Smooth muscle cell (in vitro differentiated cells): ENCODE measurements at regions not wholly inside any gene's neighbourhood (a gene's known extent, or its start where the extent isn't known, plus 50 kb on each side); places are given as distances from the start of the nearest gene placed in this dataset.

ENCODE experiments used
- DNase-seq: peaks from one replicate; lab custom pipeline; 2025; ENCODE audit not compliant: unreplicated experiment; lab: John Stamatoyannopoulos, UW
- H2AFZ ChIP-seq: fragments of 200-600 bp; sonication (generic); 2 replicates; pipeline ENCODE4 v1.6.0; 2016; ENCODE audit warnings: antibody characterized with exemption, low read depth, mild to moderate bottlenecking
- H3F3A ChIP-seq: fragments of 200-600 bp; sonication (generic); 2 replicates; pipeline ENCODE4 v1.6.0; 2017; ENCODE audit warnings: antibody characterized with exemption, low read depth
- H3K27ac ChIP-seq: fragments of 200-600 bp; sonication (generic); 2 replicates; pipeline ENCODE4 v1.5.1; 2016; ENCODE audit warnings: low read depth, mild to moderate bottlenecking
- H3K27me3 ChIP-seq: fragments of 200-600 bp; sonication (generic); 2 replicates; pipeline ENCODE4 v1.6.1; 2016; ENCODE audit warnings: low read depth, mild to moderate bottlenecking
- H3K36me3 ChIP-seq: fragments of 200-600 bp; sonication (generic); 2 replicates; pipeline ENCODE4 v1.5.1; 2016; ENCODE audit warnings: low read depth
- H3K4me1 ChIP-seq: fragments of 200-600 bp; sonication (generic); 2 replicates; pipeline ENCODE4 v1.5.1; 2016; ENCODE audit warnings: low read depth
- H3K4me2 ChIP-seq: fragments of 200-600 bp; sonication (generic); 2 replicates; pipeline ENCODE4 v1.6.0; 2016; ENCODE audit warnings: mild to moderate bottlenecking
- H3K4me3 ChIP-seq: fragments of 200-600 bp; sonication (generic); 2 replicates; pipeline ENCODE4 v1.5.1; 2016; ENCODE audit warnings: mild to moderate bottlenecking
- H3K79me2 ChIP-seq: fragments of 200-600 bp; sonication (generic); 2 replicates; pipeline ENCODE4 v1.6.0; 2016; ENCODE audit warnings: low read depth, mild to moderate bottlenecking
- H3K9ac ChIP-seq: fragments of 200-600 bp; sonication (generic); 2 replicates; pipeline ENCODE4 v1.6.0; 2016; ENCODE audit warnings: low read depth
- H3K9me3 ChIP-seq: fragments of 200-600 bp; sonication (generic); replicated peaks from 2 replicates; pipeline ENCODE4 v1.5.1; 2016; ENCODE audit warnings: low read depth
- H4K20me1 ChIP-seq: fragments of 200-600 bp; sonication (generic); 2 replicates; pipeline ENCODE4 v1.6.0; 2016; ENCODE audit warnings: low read depth
- CTCF ChIP-seq: fragments of 200-600 bp; sonication (generic); IDR thresholded peaks from 2 replicates; pipeline ENCODE4 v1.5.1; 2017; ENCODE audit warnings: borderline replicate concordance, mild to moderate bottlenecking, antibody characterized with exemption; ENCODE audit not compliant: insufficient read depth, poor library complexity, severe bottlenecking
- WGBS: methylation state at CpG from one replicate; pipeline ENCODE4 v1.1.7; 2016; ENCODE audit warnings: low lambda C conversion rate; 5-methylcytosine and 5-hydroxymethylcytosine counted together

GRCh38 chr2:134170700-134171099 is 83.2 kb upstream of the MGAT5 start:
- TF ChIP-seq CTCF: no peak

GRCh38 chr2:134173338-134174016 is 80.4 kb upstream of the MGAT5 start:
- 86% methylated on average over 14 of the region's 14 CpGs for WGBS

More at GRCh38 chr2:134170700-134171099, 83.2 kb upstream of the MGAT5 start:
- Histone ChIP-seq H3K27me3 (no peaks in the 10 kb centered on the region), H4K20me1 (peaks cover 99% of the 10 kb centered on the region), H3K4me1 (no peaks in the 10 kb centered on the region), H3K36me3 (no peaks in the 10 kb centered on the region), H3K9me3 (no peaks in the 10 kb centered on the region), H3K27ac (no peak overlapping the region), H3K79me2 (peaks cover 9% of the 10 kb centered on the region), H3F3A (no peaks in the 10 kb centered on the region), H2AFZ (no peak overlapping the region), H3K4me3 (no peak overlapping the region), H3K4me2 (no peak overlapping the region), H3K9ac (no peak overlapping the region)
- DNase-seq: no peak
- WGBS: 91% methylated on average over 3 of the region's 3 CpGs

GRCh38 chr2:134174711-134175110 is 79.2 kb upstream of the MGAT5 start:
- no peak overlapping the region for H3K27ac ChIP-seq
- no peak overlapping the region for H3K4me2 ChIP-seq
- 97% methylated on average over 5 of the region's 5 CpGs for WGBS
- H3K9ac ChIP-seq: no peak overlapping the region
- no peaks in the 10 kb centered on the region for H3K27me3 ChIP-seq
- H3K36me3 ChIP-seq: no peaks in the 10 kb centered on the region
- H3F3A ChIP-seq: no peaks in the 10 kb centered on the region
- DNase-seq: no peak
- peaks cover 11% of the 10 kb centered on the region for H3K79me2 ChIP-seq
- peaks cover 89% of the 10 kb centered on the region for H4K20me1 ChIP-seq
- TF ChIP-seq CTCF: no peak
- H3K9me3 ChIP-seq: no peaks in the 10 kb centered on the region
- no peak overlapping the region for H2AFZ ChIP-seq
- H3K4me1 ChIP-seq: no peaks in the 10 kb centered on the region
- no peak overlapping the region for H3K4me3 ChIP-seq

More at GRCh38 chr2:134173338-134174016, 80.4 kb upstream of the MGAT5 start:
- Histone ChIP-seq H3K4me1 (no peaks in the 10 kb centered on the region), H3F3A (no peaks in the 10 kb centered on the region), H3K79me2 (peaks cover 11% of the 10 kb centered on the region), H3K36me3 (no peaks in the 10 kb centered on the region), H3K4me3 (no peak overlapping the region), H3K4me2 (no peak overlapping the region), H2AFZ (no peak overlapping the region), H3K9me3 (no peaks in the 10 kb centered on the region), H3K27ac (no peak overlapping the region), H3K9ac (no peak overlapping the region), H3K27me3 (no peaks in the 10 kb centered on the region), H4K20me1 (peaks cover 90% of the 10 kb centered on the region)
- DNase-seq: no peak
- no peak for TF ChIP-seq CTCF

- H3K79me2 ChIP-seq: peaks cover 11% of the 10 kb centered on the region
Measured at GRCh38 chr2:134175834-134176233, 78.0 kb upstream of the MGAT5 start.

More at GRCh38 chr2:134175834-134176233, 78.0 kb upstream of the MGAT5 start:
- no peak overlapping the region for H2AFZ ChIP-seq
- H3F3A ChIP-seq: no peaks in the 10 kb centered on the region
- no peak for DNase-seq
- no peaks in the 10 kb centered on the region for H3K4me1 ChIP-seq
- H3K4me3 ChIP-seq: no peak overlapping the region
- no peaks in the 10 kb centered on the region for H3K9me3 ChIP-seq
- H3K4me2 ChIP-seq: no peak overlapping the region
- H3K27ac ChIP-seq: no peak overlapping the region
- peaks cover 89% of the 10 kb centered on the region for H4K20me1 ChIP-seq
- no peak overlapping the region for H3K9ac ChIP-seq
- WGBS: 100% methylated on average over 1 of the region's 1 CpG
- H3K36me3 ChIP-seq: no peaks in the 10 kb centered on the region
- TF ChIP-seq CTCF: no peak
- no peaks in the 10 kb centered on the region for H3K27me3 ChIP-seq
